Mesendoderm (in vitro differentiated cells): ENCODE measurements at regions not wholly inside any gene's neighbourhood (a gene's known extent, or its start where the extent isn't known, plus 50 kb on each side); places are given as distances from the start of the nearest gene placed in this dataset.

Source experiments
- DNase-seq: peaks from one replicate; pipeline ENCODE4 v3.0.0; 2013
- H2AK5ac ChIP-seq: 2 replicates; pipeline ENCODE4 v1.6.1; 2013; ENCODE audit warnings: low read length, inconsistent platforms
- H2BK120ac ChIP-seq: 2 replicates; pipeline ENCODE4 v1.6.1; 2013; ENCODE audit warnings: low read depth, mild to moderate bottlenecking, low read length, moderate library complexity, mixed read lengths
- H2BK15ac ChIP-seq: replicated peaks from 2 replicates; pipeline ENCODE4 v1.6.1; 2013; ENCODE audit warnings: low read depth, mild to moderate bottlenecking, moderate library complexity
- H2BK5ac ChIP-seq: 2 replicates; pipeline ENCODE4 v1.6.1; 2013; ENCODE audit warnings: low read length, inconsistent platforms
- H3K18ac ChIP-seq: 2 replicates; pipeline ENCODE4 v1.6.1; 2013; ENCODE audit warnings: mild to moderate bottlenecking, low read length, mixed read lengths
- H3K23ac ChIP-seq: one replicate; pipeline ENCODE4 v1.6.1; 2013; ENCODE audit warnings: low read length
- H3K27ac ChIP-seq: 2 replicates; pipeline ENCODE4 v1.5.1; 2013; ENCODE audit warnings: low read depth, mild to moderate bottlenecking, inconsistent platforms, low read length, moderate library complexity
- H3K27me3 ChIP-seq: 2 replicates; pipeline ENCODE4 v1.6.1; 2013; ENCODE audit warnings: low read length, control low read depth, mild to moderate bottlenecking, inconsistent platforms; ENCODE audit not compliant: insufficient read depth, poor library complexity
- H3K36me3 ChIP-seq: 2 replicates; pipeline ENCODE4 v1.6.1; 2013; ENCODE audit warnings: low read length, inconsistent platforms; ENCODE audit not compliant: control insufficient read depth, insufficient read depth
- H3K4ac ChIP-seq: one replicate; pipeline ENCODE4 v1.6.1; 2013; ENCODE audit warnings: low read depth, mild to moderate bottlenecking, low read length, moderate library complexity
- H3K4me1 ChIP-seq: 2 replicates; pipeline ENCODE4 v1.6.1; 2013; ENCODE audit warnings: low read depth, low read length, inconsistent platforms; ENCODE audit not compliant: control insufficient read depth
- H3K4me2 ChIP-seq: 2 replicates; pipeline ENCODE4 v1.6.1; 2013; ENCODE audit warnings: low read length
- H3K4me3 ChIP-seq: 2 replicates; pipeline ENCODE4 v1.5.1; 2013; ENCODE audit warnings: mild to moderate bottlenecking, low read length
- H3K56ac ChIP-seq: one replicate; pipeline ENCODE4 v1.6.1; 2013; ENCODE audit warnings: low read length
- H3K79me1 ChIP-seq: 2 replicates; pipeline ENCODE4 v1.6.1; 2013; ENCODE audit warnings: low read length, inconsistent platforms
- H3K79me2 ChIP-seq: 2 replicates; pipeline ENCODE4 v1.6.1; 2013; ENCODE audit warnings: mild to moderate bottlenecking, low read length; ENCODE audit not compliant: control insufficient read depth, insufficient read depth
- H3K9ac ChIP-seq: 2 replicates; pipeline ENCODE4 v1.6.1; 2013; ENCODE audit warnings: low read length, inconsistent platforms
- H4K5ac ChIP-seq: one replicate; pipeline ENCODE4 v1.6.1; 2013; ENCODE audit warnings: low read length
- H4K8ac ChIP-seq: one replicate; pipeline ENCODE4 v1.6.1; 2013; ENCODE audit warnings: low read depth, mild to moderate bottlenecking, control low read depth, low read length, moderate library complexity
- WGBS: extraction: QIAGEN DNeasy Blood & Tissue Kit; methylation state at CpG from one replicate; pipeline ENCODE4 v1.1.7; 2013; ENCODE audit warnings: low lambda C conversion rate, missing lambda C conversion rate; ENCODE audit not compliant: insufficient coverage; ENCODE audit errors: extremely low coverage; 5-methylcytosine and 5-hydroxymethylcytosine counted together

DNA sequence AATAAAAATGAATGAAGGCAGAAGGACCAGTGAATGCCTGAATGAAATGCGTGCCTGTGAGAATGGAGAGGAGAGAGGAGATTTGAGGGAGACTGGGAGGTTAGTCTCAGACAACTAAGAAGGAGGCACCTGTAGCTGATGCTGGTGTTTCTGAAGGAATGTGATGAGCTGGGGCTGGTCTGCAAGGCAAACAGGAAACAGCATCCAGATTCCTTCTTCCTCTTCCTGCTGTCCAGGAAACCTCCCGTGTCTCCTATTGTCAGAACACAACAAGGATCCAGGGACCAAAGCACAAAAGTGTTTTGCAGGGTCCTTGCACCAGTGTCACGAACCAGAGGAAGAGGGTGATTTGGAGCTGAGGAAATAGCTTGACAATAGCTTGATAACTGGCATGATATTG, 50.4 kb upstream of the TAB2 start:
- H3K9ac ChIP-seq, result no peak overlapping the region
- no peak overlapping the region for H3K4me2 ChIP-seq
- no peak overlapping the region for H4K5ac ChIP-seq
- no peak overlapping the region for H3K18ac ChIP-seq
- H3K23ac ChIP-seq, result no peak overlapping the region
- no peaks in the 10 kb centered on the region for H3K4me1 ChIP-seq
- DNase-seq, result no peak
- no peak overlapping the region for H3K56ac ChIP-seq
- no peaks in the 10 kb centered on the region for H3K36me3 ChIP-seq
- no peaks in the 10 kb centered on the region for H3K79me2 ChIP-seq
- no peak overlapping the region for H2BK120ac ChIP-seq
- H2BK15ac ChIP-seq, result no peak overlapping the region
- WGBS, result no CpG with 5 or more reads among the region's 3 CpGs
- H4K8ac ChIP-seq, result no peak overlapping the region
- H3K27ac ChIP-seq, result no peak overlapping the region
- no peak overlapping the region for H2BK5ac ChIP-seq
- no peaks in the 10 kb centered on the region for H3K27me3 ChIP-seq
- no peak overlapping the region for H3K4me3 ChIP-seq
- H2AK5ac ChIP-seq, result no peak overlapping the region
- no peaks in the 10 kb centered on the region for H3K79me1 ChIP-seq
- no peak overlapping the region for H3K4ac ChIP-seq

DNA sequence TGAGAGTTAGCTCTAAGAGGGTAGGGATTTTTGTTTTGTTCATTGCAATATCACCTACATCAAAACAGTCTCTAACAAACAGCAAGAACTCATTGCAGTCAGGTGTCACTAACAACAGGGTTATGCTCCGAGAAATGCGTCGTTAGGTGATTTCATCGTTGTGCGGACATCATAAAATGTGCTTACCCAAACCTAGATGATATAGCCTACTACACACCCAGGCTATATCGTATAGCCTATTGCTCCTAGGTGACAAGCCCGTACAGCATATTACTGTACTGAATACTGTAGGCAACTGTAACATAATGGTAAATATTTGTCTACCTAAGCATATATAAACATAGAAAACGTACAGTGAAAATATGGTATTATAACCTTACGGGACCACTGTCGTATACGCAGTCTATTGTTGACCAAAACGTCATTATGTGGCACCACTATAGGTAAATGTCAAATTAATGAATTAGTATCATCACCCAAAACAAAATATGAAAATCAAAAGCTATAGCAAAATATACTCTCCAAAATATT, 49.9 kb upstream of the TAB2 start:
- H4K8ac ChIP-seq, result no peak overlapping the region
- H3K9ac ChIP-seq, result no peak overlapping the region
- no peak overlapping the region for H3K4me2 ChIP-seq
- no peak overlapping the region for H3K18ac ChIP-seq
- H2BK5ac ChIP-seq, result no peak overlapping the region
- no peaks in the 10 kb centered on the region for H3K79me1 ChIP-seq
- no peak overlapping the region for H2BK15ac ChIP-seq
- no peaks in the 10 kb centered on the region for H3K27me3 ChIP-seq
- no peak overlapping the region for H2AK5ac ChIP-seq
- H3K4me3 ChIP-seq, result no peak overlapping the region
- WGBS, result no CpG with 5 or more reads among the region's 12 CpGs
- H4K5ac ChIP-seq, result no peak overlapping the region
- H3K4ac ChIP-seq, result no peak overlapping the region
- no peak for DNase-seq
- no peak overlapping the region for H3K56ac ChIP-seq
- H3K23ac ChIP-seq, result no peak overlapping the region
- no peak overlapping the region for H2BK120ac ChIP-seq
- H3K27ac ChIP-seq, result no peak overlapping the region
- H3K79me2 ChIP-seq, result no peaks in the 10 kb centered on the region
- no peaks in the 10 kb centered on the region for H3K36me3 ChIP-seq
- no peaks in the 10 kb centered on the region for H3K4me1 ChIP-seq
